ENCODE measurements at regions not wholly inside any gene's neighbourhood (a gene's known extent, or its start where the extent isn't known, plus 50 kb on each side); places are given as distances from the start of the nearest gene placed in this dataset.

DNA sequence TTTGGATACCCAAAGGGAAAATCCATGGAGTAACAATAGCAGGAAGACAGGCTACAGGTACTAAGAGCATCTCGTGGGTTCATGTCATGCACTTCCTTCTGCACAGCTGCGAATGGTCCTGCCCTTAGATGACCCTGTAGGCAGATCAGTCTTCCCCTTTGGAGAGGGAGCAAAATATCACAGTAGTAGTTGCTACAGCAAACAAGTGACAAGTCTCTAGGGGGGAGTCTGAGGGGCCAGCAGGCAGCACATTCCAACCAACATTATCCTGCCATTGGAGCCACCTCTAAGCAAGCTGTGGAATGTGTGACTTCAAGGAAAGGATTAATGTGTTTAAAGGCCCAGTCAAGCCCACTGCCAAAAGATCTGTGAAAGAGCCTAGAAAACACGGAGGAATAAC lies 273.2 kb upstream of the PARD3B start:
- 68% methylated on average over 3 of the region's 3 CpGs for WGBS (ENCODE audit: insufficient coverage)
- no peak overlapping the region for H3K27ac Mint-ChIP-seq
- Histone ChIP-seq H3K4me3 (ENCODE audit: low read length) (no peak overlapping the region), H3K27me3 (ENCODE audit: control insufficient read depth, insufficient read depth, low read length) (no peaks in the 10 kb centered on the region), H3K27ac (ENCODE audit: low read length) (no peak overlapping the region), H3K4me1 (ENCODE audit: control insufficient read depth, insufficient read depth, low read length) (no peaks in the 10 kb centered on the region), H3K36me3 (ENCODE audit: control insufficient read depth, insufficient read depth, low read length) (no peaks in the 10 kb centered on the region), H3K9me3 (ENCODE audit: control insufficient read depth, insufficient read depth, low read length) (no peaks in the 10 kb centered on the region)
- H3K4me3 Mint-ChIP-seq: no peak overlapping the region
- ATAC-seq (no peak), DNase-seq (no peak)
- TF ChIP-seq, protein P1, sequence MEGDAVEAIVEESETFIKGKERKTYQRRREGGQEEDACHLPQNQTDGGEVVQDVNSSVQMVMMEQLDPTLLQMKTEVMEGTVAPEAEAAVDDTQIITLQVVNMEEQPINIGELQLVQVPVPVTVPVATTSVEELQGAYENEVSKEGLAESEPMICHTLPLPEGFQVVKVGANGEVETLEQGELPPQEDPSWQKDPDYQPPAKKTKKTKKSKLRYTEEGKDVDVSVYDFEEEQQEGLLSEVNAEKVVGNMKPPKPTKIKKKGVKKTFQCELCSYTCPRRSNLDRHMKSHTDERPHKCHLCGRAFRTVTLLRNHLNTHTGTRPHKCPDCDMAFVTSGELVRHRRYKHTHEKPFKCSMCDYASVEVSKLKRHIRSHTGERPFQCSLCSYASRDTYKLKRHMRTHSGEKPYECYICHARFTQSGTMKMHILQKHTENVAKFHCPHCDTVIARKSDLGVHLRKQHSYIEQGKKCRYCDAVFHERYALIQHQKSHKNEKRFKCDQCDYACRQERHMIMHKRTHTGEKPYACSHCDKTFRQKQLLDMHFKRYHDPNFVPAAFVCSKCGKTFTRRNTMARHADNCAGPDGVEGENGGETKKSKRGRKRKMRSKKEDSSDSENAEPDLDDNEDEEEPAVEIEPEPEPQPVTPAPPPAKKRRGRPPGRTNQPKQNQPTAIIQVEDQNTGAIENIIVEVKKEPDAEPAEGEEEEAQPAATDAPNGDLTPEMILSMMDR (IDR thresholded peaks at IDR 0.05): no peak
- H3K36me3 Mint-ChIP-seq: no peaks in the 10 kb centered on the region
- intact Hi-C loops (cut with micrococcal nuclease): no loop called here
- no peaks in the 10 kb centered on the region for H3K4me1 Mint-ChIP-seq
- H3K27me3 Mint-ChIP-seq (ENCODE audit: low read depth in 2 of 2): peaks cover 0 to 37% of the 10 kb centered on the region in 2 donors
- H3K9me3 Mint-ChIP-seq: no peaks in the 10 kb centered on the region

GRCh38 chr2:204272610-204273287 lies 272.5 kb upstream of the PARD3B start:
- WGBS (ENCODE audit: insufficient coverage): 46% methylated on average over 1 of the region's 2 CpGs

DNA sequence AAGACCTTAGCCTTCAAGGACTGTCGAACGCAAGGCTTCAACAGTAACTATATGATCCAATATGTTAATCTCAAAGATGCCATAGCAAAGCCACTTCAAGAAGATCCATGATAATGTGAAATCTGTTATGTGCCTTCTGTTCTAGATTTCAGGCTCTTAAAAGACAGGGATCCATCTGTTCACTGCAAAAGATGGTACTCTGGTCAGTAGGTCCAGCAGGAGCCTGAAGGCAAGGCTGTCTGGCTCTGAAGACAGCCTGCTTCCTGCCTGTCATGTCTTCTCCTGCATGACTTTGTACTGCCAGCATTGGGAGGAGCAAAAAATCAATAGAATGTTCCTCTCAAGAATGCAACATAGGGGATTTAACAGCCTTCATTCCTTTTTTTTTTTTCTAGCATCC lies 270.8 kb upstream of the PARD3B start:
- intact Hi-C loops (cut with micrococcal nuclease): no loop called here
- no peak overlapping the region for H3K27ac ChIP-seq (ENCODE audit: low read length)
- DNase-seq (no peak), ATAC-seq (no peak)
- H3K36me3 ChIP-seq (ENCODE audit: control insufficient read depth, insufficient read depth, low read length): no peaks in the 10 kb centered on the region
- no peak overlapping the region for H3K27ac Mint-ChIP-seq
- H3K4me1 ChIP-seq (ENCODE audit: control insufficient read depth, insufficient read depth, low read length): no peaks in the 10 kb centered on the region
- no peaks in the 10 kb centered on the region for H3K36me3 Mint-ChIP-seq
- H3K4me3 ChIP-seq (ENCODE audit: low read length): no peak overlapping the region
- WGBS (ENCODE audit: insufficient coverage): 78% methylated on average over 2 of the region's 2 CpGs
- TF ChIP-seq, protein P1 (IDR thresholded peaks at IDR 0.05): no peak
- no peak overlapping the region for H3K4me3 Mint-ChIP-seq
- no peaks in the 10 kb centered on the region for H3K4me1 Mint-ChIP-seq
- H3K9me3 ChIP-seq (ENCODE audit: control insufficient read depth, insufficient read depth, low read length): no peaks in the 10 kb centered on the region
- H3K27me3 Mint-ChIP-seq (ENCODE audit: low read depth in 2 of 2): peaks cover 0 to 49% of the 10 kb centered on the region in 2 donors
- no peaks in the 10 kb centered on the region for H3K9me3 Mint-ChIP-seq
- no peaks in the 10 kb centered on the region for H3K27me3 ChIP-seq (ENCODE audit: control insufficient read depth, insufficient read depth, low read length)

More at GRCh38 chr2:204272610-204273287, 272.5 kb upstream of the PARD3B start:
- Histone ChIP-seq H3K27ac (ENCODE audit: low read length) (no peak overlapping the region), H3K4me3 (ENCODE audit: low read length) (no peak overlapping the region), H3K4me1 (ENCODE audit: control insufficient read depth, insufficient read depth, low read length) (no peaks in the 10 kb centered on the region), H3K36me3 (ENCODE audit: control insufficient read depth, insufficient read depth, low read length) (no peaks in the 10 kb centered on the region), H3K27me3 (ENCODE audit: control insufficient read depth, insufficient read depth, low read length) (no peaks in the 10 kb centered on the region), H3K9me3 (ENCODE audit: control insufficient read depth, insufficient read depth, low read length) (no peaks in the 10 kb centered on the region)
- intact Hi-C loops (cut with micrococcal nuclease): no loop called here
- Mint-ChIP-seq H3K27ac (no peak overlapping the region), H3K36me3 (no peaks in the 10 kb centered on the region), H3K4me3 (no peak overlapping the region), H3K9me3 (no peaks in the 10 kb centered on the region), H3K4me1 (no peaks in the 10 kb centered on the region), H3K27me3 (ENCODE audit: low read depth in 2 of 2) (peaks cover 0 to 42% of the 10 kb centered on the region in 2 donors)
- DNase-seq (no peak), ATAC-seq (no peak)
- TF ChIP-seq, protein P1 (IDR thresholded peaks at IDR 0.05): no peak

DNA sequence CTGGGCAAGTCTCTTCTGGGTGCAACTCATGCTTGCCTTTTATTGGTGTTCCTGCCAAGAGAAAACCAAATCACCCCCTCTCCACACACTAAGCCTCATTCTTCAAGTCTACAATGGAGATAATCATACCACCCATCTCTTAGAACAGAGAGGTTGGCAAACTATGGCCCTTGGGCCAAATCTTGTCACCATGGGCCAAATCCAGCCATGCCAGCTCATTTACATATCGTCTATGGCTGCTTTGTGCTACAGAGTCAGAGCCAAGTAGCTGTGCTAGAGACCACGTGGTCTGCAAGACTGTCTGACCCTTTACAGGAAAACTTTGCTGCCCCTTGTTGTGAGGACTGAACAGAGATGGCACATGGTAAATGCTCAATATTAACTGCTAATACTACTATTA lies 270.3 kb upstream of the PARD3B start:
- H3K27ac Mint-ChIP-seq: no peak overlapping the region
- WGBS (ENCODE audit: insufficient coverage): 81% methylated on average over 2 of the region's 2 CpGs
- Histone ChIP-seq H3K4me1 (ENCODE audit: control insufficient read depth, insufficient read depth, low read length) (no peaks in the 10 kb centered on the region), H3K4me3 (ENCODE audit: low read length) (no peak overlapping the region), H3K36me3 (ENCODE audit: control insufficient read depth, insufficient read depth, low read length) (no peaks in the 10 kb centered on the region), H3K27me3 (ENCODE audit: control insufficient read depth, insufficient read depth, low read length) (no peaks in the 10 kb centered on the region), H3K9me3 (ENCODE audit: control insufficient read depth, insufficient read depth, low read length) (no peaks in the 10 kb centered on the region), H3K27ac (ENCODE audit: low read length) (no peak overlapping the region)
- DNase-seq: no peak
- peaks cover 3 to 49% of the 10 kb centered on the region in 2 donors for H3K27me3 Mint-ChIP-seq (ENCODE audit: low read depth in 2 of 2)
- no peaks in the 10 kb centered on the region for H3K9me3 Mint-ChIP-seq
- H3K36me3 Mint-ChIP-seq: no peaks in the 10 kb centered on the region
- H3K4me1 Mint-ChIP-seq: no peaks in the 10 kb centered on the region
- H3K4me3 Mint-ChIP-seq: no peak overlapping the region
- ATAC-seq: no peak
- TF ChIP-seq, protein P1 (IDR thresholded peaks at IDR 0.05): no peak
- intact Hi-C loops (cut with micrococcal nuclease): no loop called here
